Astrocyte (in vitro differentiated cells and primary cell): ENCODE measurements at regions not wholly inside any gene's neighbourhood (a gene's known extent, or its start where the extent isn't known, plus 50 kb on each side); places are given as distances from the start of the nearest gene placed in this dataset.

Experiments used
- EZH2 ChIP-seq: IDR thresholded peaks from 2 replicates; pipeline ENCODE4 v1.6.1; 2012; ENCODE audit warnings: mild to moderate bottlenecking, low read length, inconsistent platforms; ENCODE audit not compliant: insufficient read depth
- TF ChIP-seq, protein P1 (sequence below): IDR thresholded peaks from 2 replicates; pipeline ENCODE4 v1.5.1; 2011; ENCODE audit warnings: low read depth, mild to moderate bottlenecking, inconsistent platforms, low read length, moderate library complexity; ENCODE audit not compliant: insufficient read depth

DNA sequence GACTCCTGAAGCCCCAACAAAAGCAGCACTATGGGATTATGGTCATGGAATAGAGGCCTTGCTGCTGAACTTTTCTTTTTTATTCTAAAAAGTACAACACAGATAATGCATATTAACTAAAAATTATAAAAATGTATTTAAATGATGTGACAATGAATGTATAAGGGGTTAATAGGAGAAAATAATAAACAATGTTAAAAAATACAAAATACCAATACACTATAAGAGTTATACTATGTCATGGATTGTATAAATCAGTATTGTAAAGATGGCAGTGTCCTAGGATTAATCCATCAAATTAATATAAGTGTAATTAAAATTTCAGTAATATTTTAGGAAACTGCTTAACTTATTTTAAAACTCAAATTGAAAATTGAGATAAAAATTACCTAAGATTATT lies 58.3 kb upstream of the TOP3B start:
- TF ChIP-seq, protein P1, sequence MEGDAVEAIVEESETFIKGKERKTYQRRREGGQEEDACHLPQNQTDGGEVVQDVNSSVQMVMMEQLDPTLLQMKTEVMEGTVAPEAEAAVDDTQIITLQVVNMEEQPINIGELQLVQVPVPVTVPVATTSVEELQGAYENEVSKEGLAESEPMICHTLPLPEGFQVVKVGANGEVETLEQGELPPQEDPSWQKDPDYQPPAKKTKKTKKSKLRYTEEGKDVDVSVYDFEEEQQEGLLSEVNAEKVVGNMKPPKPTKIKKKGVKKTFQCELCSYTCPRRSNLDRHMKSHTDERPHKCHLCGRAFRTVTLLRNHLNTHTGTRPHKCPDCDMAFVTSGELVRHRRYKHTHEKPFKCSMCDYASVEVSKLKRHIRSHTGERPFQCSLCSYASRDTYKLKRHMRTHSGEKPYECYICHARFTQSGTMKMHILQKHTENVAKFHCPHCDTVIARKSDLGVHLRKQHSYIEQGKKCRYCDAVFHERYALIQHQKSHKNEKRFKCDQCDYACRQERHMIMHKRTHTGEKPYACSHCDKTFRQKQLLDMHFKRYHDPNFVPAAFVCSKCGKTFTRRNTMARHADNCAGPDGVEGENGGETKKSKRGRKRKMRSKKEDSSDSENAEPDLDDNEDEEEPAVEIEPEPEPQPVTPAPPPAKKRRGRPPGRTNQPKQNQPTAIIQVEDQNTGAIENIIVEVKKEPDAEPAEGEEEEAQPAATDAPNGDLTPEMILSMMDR: no peak
- TF ChIP-seq EZH2: no peak
